GM23338 (cell line): ENCODE measurements at regions not wholly inside any gene's neighbourhood (a gene's known extent, or its start where the extent isn't known, plus 50 kb on each side); places are given as distances from the start of the nearest gene placed in this dataset.

ENCODE experiments used
- ATAC-seq: fragments of 200-7000 bp; cut with Tn5 transposase; 3 replicates; pipeline ENCODE4 v1.9.1; 2020
- DNase-seq: peaks from one replicate; pipeline ENCODE4 v3.0.0-alpha.2; 2015; ENCODE audit warnings: low spot score
- H2AFZ ChIP-seq: fragments of 200-600 bp; sonication (generic); 2 replicates; pipeline ENCODE4 v1.8.0; 2016; ENCODE audit warnings: antibody characterized with exemption, mild to moderate bottlenecking, moderate library complexity
- H3F3A ChIP-seq: fragments of 200-600 bp; sonication (generic); replicated peaks from 2 replicates; pipeline ENCODE4 v1.8.0; 2017; ENCODE audit warnings: antibody characterized with exemption, mixed run types, low read depth
- H3K27ac ChIP-seq: fragments of 200-600 bp; sonication (generic); 2 replicates; pipeline ENCODE4 v1.6.1; 2016; ENCODE audit warnings: low read depth
- H3K27me3 ChIP-seq: fragments of 200-600 bp; sonication (generic); 2 replicates; pipeline ENCODE4 v1.8.0; 2016; ENCODE audit warnings: mild to moderate bottlenecking, mixed run types, moderate library complexity; ENCODE audit not compliant: insufficient read depth
- H3K36me3 ChIP-seq: fragments of 200-600 bp; sonication (generic); 2 replicates; pipeline ENCODE4 v1.8.0; 2016; ENCODE audit warnings: mild to moderate bottlenecking; ENCODE audit not compliant: insufficient read depth
- H3K4me1 ChIP-seq: fragments of 200-600 bp; sonication (generic); 2 replicates; pipeline ENCODE4 v1.8.0; 2016; ENCODE audit warnings: mild to moderate bottlenecking, moderate library complexity; ENCODE audit not compliant: insufficient read depth
- H3K4me2 ChIP-seq: fragments of 200-600 bp; sonication (generic); 2 replicates; pipeline ENCODE4 v1.7.1; 2017; ENCODE audit warnings: mixed run types
- H3K4me3 ChIP-seq: fragments of 200-600 bp; sonication (generic); 2 replicates; pipeline ENCODE4 v1.6.1; 2016; ENCODE audit warnings: mixed run types
- H3K79me2 ChIP-seq: fragments of 200-600 bp; sonication (generic); replicated peaks from 2 replicates; pipeline ENCODE4 v1.8.0; 2017; ENCODE audit warnings: mild to moderate bottlenecking; ENCODE audit not compliant: insufficient read depth
- H3K9me2 ChIP-seq: fragments of 200-600 bp; sonication (generic); 2 replicates; pipeline ENCODE4 v1.8.0; 2017; ENCODE audit not compliant: insufficient read depth
- H4K20me1 ChIP-seq: fragments of 200-600 bp; sonication (generic); replicated peaks from 2 replicates; pipeline ENCODE4 v1.8.0; 2017; ENCODE audit warnings: mild to moderate bottlenecking; ENCODE audit not compliant: insufficient read depth
- H3K27ac Mint-ChIP-seq: 2 replicates; pipeline ENCODE4 v1.8.0; 2020; ENCODE audit warnings: inconsistent platforms, mild to moderate bottlenecking, moderate library complexity, mixed read lengths
- H3K27me3 Mint-ChIP-seq: 3 replicates; pipeline ENCODE4 v1.8.0; 2022; ENCODE audit warnings: low read depth, mild to moderate bottlenecking, moderate library complexity, mixed read lengths, inconsistent platforms; ENCODE audit not compliant: insufficient read depth, poor library complexity
- H3K36me3 Mint-ChIP-seq: 3 replicates; pipeline ENCODE4 v1.8.0; 2021; ENCODE audit warnings: low read depth, mild to moderate bottlenecking, inconsistent platforms, moderate library complexity, mixed read lengths
- H3K4me1 Mint-ChIP-seq: 3 replicates; pipeline ENCODE4 v1.8.0; 2020; ENCODE audit warnings: mild to moderate bottlenecking, inconsistent platforms, mixed read lengths
- H3K4me3 Mint-ChIP-seq: 3 replicates; pipeline ENCODE4 v1.8.0; 2021; ENCODE audit warnings: moderate library complexity, mild to moderate bottlenecking, inconsistent platforms, mixed read lengths
- H3K9me3 Mint-ChIP-seq: 3 replicates; pipeline ENCODE4 v1.8.0; 2020; ENCODE audit warnings: moderate library complexity, mild to moderate bottlenecking, inconsistent platforms, mixed read lengths
- EZH2 ChIP-seq: fragments of 200-600 bp; sonication (generic); IDR thresholded peaks from one replicate; pipeline ENCODE4 v1.8.0; 2017; ENCODE audit warnings: antibody characterized with exemption, mild to moderate bottlenecking, low read depth; ENCODE audit not compliant: unreplicated experiment
- EZH2phosphoT487 ChIP-seq: fragments of 200-600 bp; sonication (generic); IDR thresholded peaks from one replicate; pipeline ENCODE4 v1.8.1; 2018; ENCODE audit warnings: antibody characterized with exemption; ENCODE audit not compliant: unreplicated experiment
- NANOG ChIP-seq: IDR thresholded peaks from 2 replicates; pipeline ENCODE4 v1.6.1; 2016; ENCODE audit warnings: antibody characterized with exemption, borderline replicate concordance
- POLR2AphosphoS5 ChIP-seq: IDR thresholded peaks from 2 replicates; pipeline ENCODE4 v1.6.1; 2016; ENCODE audit warnings: antibody characterized with exemption, low read depth
- STAT1 ChIP-seq: IDR thresholded peaks from one replicate; pipeline ENCODE4 v1.6.1; 2016; ENCODE audit warnings: antibody characterized with exemption; ENCODE audit not compliant: unreplicated experiment
- ZNF331 ChIP-seq: fragments of 250-450 bp; sonication (Bioruptor Pico); IDR thresholded peaks from 2 replicates; pipeline ENCODE4 v1.5.0; 2020; ENCODE audit warnings: low read depth, mild to moderate bottlenecking, moderate library complexity
- ZNF462 ChIP-seq: fragments of 250-450 bp; sonication (Bioruptor Pico); IDR thresholded peaks from 2 replicates; pipeline ENCODE4 v1.5.0; 2020; ENCODE audit warnings: mild to moderate bottlenecking, moderate library complexity

GRCh38 chr2:11998626-11999378 is 252.4 kb downstream of the LPIN1 start:
- Histone ChIP-seq H3K4me3 (no peak overlapping the region), H4K20me1 (no peaks in the 10 kb centered on the region), H2AFZ (no peak overlapping the region), H3K27me3 (no peaks in the 10 kb centered on the region), H3K9me2 (peaks cover 5% of the 10 kb centered on the region; the same call in 1 of the 2 replicates), H3K79me2 (no peaks in the 10 kb centered on the region), H3K36me3 (no peaks in the 10 kb centered on the region; the same call in 1 of the 2 replicates), H3K4me2 (no peak overlapping the region), H3K27ac (no peak overlapping the region), H3K4me1 (no peaks in the 10 kb centered on the region), H3F3A (no peaks in the 10 kb centered on the region)
- Mint-ChIP-seq H3K4me3 (no peak overlapping the region), H3K9me3 (peaks cover 12% of the 10 kb centered on the region; the same call in 2 of the 3 replicates), H3K4me1 (peaks cover under 1% of the 10 kb centered on the region; the same call in 1 of the 3 replicates), H3K27me3 (no peaks in the 10 kb centered on the region), H3K27ac (no peak overlapping the region), H3K36me3 (peaks cover 5% of the 10 kb centered on the region)
- DNase-seq = no peak
- ATAC-seq = no peak
- TF ChIP-seq ZNF462 (CRISPR knock-in tag) = no peak
- no peak for TF ChIP-seq STAT1
- TF ChIP-seq EZH2 = no peak
- no peak for TF ChIP-seq EZH2phosphoT487
- no peak for TF ChIP-seq POLR2AphosphoS5
- no peak for TF ChIP-seq NANOG
- TF ChIP-seq ZNF331 = no peak
